ENCODE measurements at regions not wholly inside any gene's neighbourhood (a gene's known extent, or its start where the extent isn't known, plus 50 kb on each side); places are given as distances from the start of the nearest gene placed in this dataset.

DNA sequence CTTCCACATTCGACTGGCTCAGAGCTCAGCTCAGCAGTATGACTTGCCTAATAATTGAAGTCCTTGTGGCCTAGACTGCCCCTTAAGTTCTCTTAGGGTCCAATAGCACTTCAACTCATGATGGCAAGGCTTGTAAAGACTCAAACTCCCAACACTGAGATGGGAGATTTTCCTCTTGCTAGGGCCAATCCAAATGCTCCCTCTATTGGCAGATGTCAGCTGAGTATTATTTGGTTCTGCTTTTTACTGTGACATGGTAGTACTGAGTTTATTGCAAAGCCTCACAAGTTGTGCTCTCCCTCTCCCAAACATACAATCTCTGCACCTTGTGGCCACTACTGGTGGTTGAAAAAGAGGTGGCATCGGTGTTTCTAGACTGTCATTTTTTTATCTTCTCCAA, 164.2 kb downstream of the ALG10 start:
- no peak overlapping the region for H3T11ph ChIP-seq (ENCODE audit: low read length)
- Mint-ChIP-seq H3K27ac (no peak overlapping the region), H3K4me3 (no peak overlapping the region), H3K27me3 (ENCODE audit: low read depth) (peaks cover 1% of the 10 kb centered on the region), H3K4me1 (no peaks in the 10 kb centered on the region), H3K36me3 (ENCODE audit: insufficient read depth in 1 of 3, low read depth in 3 of 3) (peaks cover 4 to 6% (median 6%) of the 10 kb centered on the region in 3 experiments; a peak in 4 of 7 replicates), H3K9me3 (peaks cover 90 to 93% of the 10 kb centered on the region in 2 experiments)
- no peak overlapping the region for H2BK5ac ChIP-seq (ENCODE audit: insufficient read length, low read length)
- no peak overlapping the region for H2BK15ac ChIP-seq (ENCODE audit: low read depth, low read length)
- no peaks in the 10 kb centered on the region for H3K4me1 ChIP-seq (ENCODE audit: insufficient read depth, low read length)
- no peak overlapping the region for H3K4ac ChIP-seq (ENCODE audit: low read depth, low read length)
- no peak overlapping the region for H2BK20ac ChIP-seq (ENCODE audit: low read depth, low read length, poor library complexity, severe bottlenecking)
- H3K56ac ChIP-seq (ENCODE audit: insufficient read length, low read depth, low read length) = no peak overlapping the region
- no peak overlapping the region for H3K27ac ChIP-seq (ENCODE audit: insufficient read length, low read depth, low read length)
- H3K4me2 ChIP-seq (ENCODE audit: insufficient read depth, insufficient read length, low read length) = no peak overlapping the region
- no peaks in the 10 kb centered on the region for H3K27me3 ChIP-seq (ENCODE audit: insufficient read depth, low read length)
- H3K79me2 ChIP-seq (ENCODE audit: insufficient read depth, low read length) = no peaks in the 10 kb centered on the region
- no peak overlapping the region for H2AFZ ChIP-seq (ENCODE audit: low read length)
- no peaks in the 10 kb centered on the region for H4K20me1 ChIP-seq (ENCODE audit: control insufficient read depth, insufficient read depth, insufficient read length)
- H4K8ac ChIP-seq (replicated peaks; ENCODE audit: insufficient read length, low read depth, low read length) = no peak overlapping the region
- H3K9me3 ChIP-seq (ENCODE audit: control insufficient read depth, low read depth, low read length) = peaks cover 48% of the 10 kb centered on the region
- H3K9ac ChIP-seq (ENCODE audit: extremely low read depth, insufficient read length, low read length) = no peak overlapping the region
- H3K18ac ChIP-seq (ENCODE audit: insufficient read length, low read depth, low read length) = no peak overlapping the region
- TF ChIP-seq CTCF (conservative IDR thresholded peaks at IDR 0.05) = no peak
- no CpG with 5 or more reads among the region's 2 CpGs for WGBS (ENCODE audit: extremely low coverage, insufficient read length, low lambda C conversion rate)
- H2AK5ac ChIP-seq (ENCODE audit: insufficient read length, low read length) = no peak overlapping the region
- no peak overlapping the region for H4K5ac ChIP-seq (ENCODE audit: insufficient read length, low read depth, low read length)
- H3K23me2 ChIP-seq (ENCODE audit: insufficient read length, low read depth, low read length, poor library complexity, severe bottlenecking) = no peaks in the 10 kb centered on the region
- H3K79me1 ChIP-seq (ENCODE audit: insufficient read depth, low read depth, low read length, poor library complexity, severe bottlenecking) = no peaks in the 10 kb centered on the region
- no peak overlapping the region for H2BK12ac ChIP-seq (ENCODE audit: insufficient read length, low read depth, low read length)
- no peak overlapping the region for H4K91ac ChIP-seq (ENCODE audit: insufficient read length, low read depth, low read length)
- H3K14ac ChIP-seq (ENCODE audit: insufficient read depth, low read length) = no peak overlapping the region
- no peak overlapping the region for H3K23ac ChIP-seq (ENCODE audit: insufficient read length, low read depth, low read length)
- no peak overlapping the region for H2BK120ac ChIP-seq (ENCODE audit: low read depth, low read length, poor library complexity, severe bottlenecking)
- no peak for DNase-seq

Measured in H9 (cell line).